ENCODE measurements at regions not wholly inside any gene's neighbourhood (a gene's known extent, or its start where the extent isn't known, plus 50 kb on each side); places are given as distances from the start of the nearest gene placed in this dataset.

DNA sequence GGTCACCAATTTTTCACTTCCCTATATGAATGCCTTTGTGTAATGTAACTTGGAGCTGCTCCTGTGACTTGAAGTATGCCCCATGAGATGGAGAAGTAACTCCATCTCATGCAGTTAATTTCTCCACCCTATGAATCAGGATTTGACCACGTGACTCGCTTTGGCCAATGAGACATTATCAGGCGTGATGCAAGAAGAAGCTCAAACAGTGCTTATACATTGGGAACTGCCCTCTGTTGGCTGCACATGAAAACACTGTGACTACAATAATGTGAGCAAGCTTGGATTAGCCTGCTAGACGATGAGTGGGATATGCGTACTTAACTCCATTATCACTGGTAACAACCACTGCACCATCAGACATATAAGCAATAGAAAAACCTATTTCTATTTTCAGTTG is 684.4 kb downstream of the PLA2G4A start:
- no peak overlapping the region for H3K4me3 ChIP-seq (ENCODE audit: low read depth, poor library complexity, severe bottlenecking)
- TF ChIP-seq POLR2A (IDR thresholded peaks at IDR 0.05), result no peak
- TF ChIP-seq, protein P1, sequence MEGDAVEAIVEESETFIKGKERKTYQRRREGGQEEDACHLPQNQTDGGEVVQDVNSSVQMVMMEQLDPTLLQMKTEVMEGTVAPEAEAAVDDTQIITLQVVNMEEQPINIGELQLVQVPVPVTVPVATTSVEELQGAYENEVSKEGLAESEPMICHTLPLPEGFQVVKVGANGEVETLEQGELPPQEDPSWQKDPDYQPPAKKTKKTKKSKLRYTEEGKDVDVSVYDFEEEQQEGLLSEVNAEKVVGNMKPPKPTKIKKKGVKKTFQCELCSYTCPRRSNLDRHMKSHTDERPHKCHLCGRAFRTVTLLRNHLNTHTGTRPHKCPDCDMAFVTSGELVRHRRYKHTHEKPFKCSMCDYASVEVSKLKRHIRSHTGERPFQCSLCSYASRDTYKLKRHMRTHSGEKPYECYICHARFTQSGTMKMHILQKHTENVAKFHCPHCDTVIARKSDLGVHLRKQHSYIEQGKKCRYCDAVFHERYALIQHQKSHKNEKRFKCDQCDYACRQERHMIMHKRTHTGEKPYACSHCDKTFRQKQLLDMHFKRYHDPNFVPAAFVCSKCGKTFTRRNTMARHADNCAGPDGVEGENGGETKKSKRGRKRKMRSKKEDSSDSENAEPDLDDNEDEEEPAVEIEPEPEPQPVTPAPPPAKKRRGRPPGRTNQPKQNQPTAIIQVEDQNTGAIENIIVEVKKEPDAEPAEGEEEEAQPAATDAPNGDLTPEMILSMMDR (IDR thresholded peaks at IDR 0.05), result no peak
- DNase-seq (ENCODE audit: low spot score in 2 of 2), result no peak
- WGBS, 2 donors, result 83 to 92% methylated on average over 5 of the region's 5 CpGs
- intact Hi-C loops (cut with DNase I; ENCODE audit: low total_unique reads), result no loop called here

DNA sequence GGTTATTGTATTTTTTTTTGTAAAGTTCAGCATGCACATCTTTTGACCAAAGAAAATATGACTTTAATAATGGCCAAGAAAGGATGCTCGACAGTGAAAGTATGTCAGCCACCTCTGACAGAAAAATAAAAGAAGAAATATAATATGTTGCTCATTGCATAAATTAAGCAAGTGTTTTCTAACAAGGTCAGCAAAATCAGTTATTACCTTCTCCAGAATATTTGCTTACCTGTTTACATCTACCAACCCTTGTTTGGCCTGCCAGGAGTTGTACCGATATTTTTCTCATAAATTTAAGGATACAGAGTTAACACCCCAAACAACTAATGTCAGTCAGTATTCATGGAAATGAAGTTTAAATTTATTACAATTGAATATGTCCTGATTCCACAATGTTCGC is 685.4 kb downstream of the PLA2G4A start:
- H3K4me3 ChIP-seq (ENCODE audit: low read depth, poor library complexity, severe bottlenecking), result no peak overlapping the region
- 91 to 95% methylated on average over 3 of the region's 3 CpGs for WGBS, 2 donors
- DNase-seq (ENCODE audit: low spot score in 2 of 2), result no peak
- intact Hi-C loops (cut with DNase I; ENCODE audit: low total_unique reads), result no loop called here
- TF ChIP-seq, protein P1 (IDR thresholded peaks at IDR 0.05), result no peak
- no peak for TF ChIP-seq POLR2A (IDR thresholded peaks at IDR 0.05)

DNA sequence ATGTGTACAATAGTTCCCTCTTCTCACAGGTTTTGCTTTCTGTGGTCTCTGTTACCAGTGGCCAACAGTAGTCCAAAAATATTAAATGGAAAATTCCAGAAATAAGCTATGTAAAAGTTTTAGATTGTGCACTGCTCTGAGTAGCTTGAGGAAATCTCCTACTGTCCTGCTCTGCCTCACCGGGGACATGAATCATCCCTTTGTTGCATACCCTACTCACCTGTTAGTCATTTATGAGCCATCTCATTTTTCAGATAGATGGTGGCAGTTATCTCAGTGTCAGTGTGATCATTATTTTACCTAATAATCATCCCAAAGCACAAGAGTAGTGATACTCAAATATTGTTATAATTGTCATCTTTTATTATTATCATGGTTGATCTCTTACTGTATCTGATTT is 688.1 kb downstream of the PLA2G4A start:
- intact Hi-C loops (cut with DNase I; ENCODE audit: low total_unique reads), result no loop called here
- WGBS, 2 donors, result 78 to 95% methylated on average over 1 of the region's 1 CpG
- no peak overlapping the region for H3K4me3 ChIP-seq (ENCODE audit: low read depth, poor library complexity, severe bottlenecking)
- no peak for DNase-seq (ENCODE audit: low spot score in 2 of 2)
- TF ChIP-seq, protein P1 (IDR thresholded peaks at IDR 0.05), result no peak
- TF ChIP-seq POLR2A (IDR thresholded peaks at IDR 0.05), result no peak

DNA sequence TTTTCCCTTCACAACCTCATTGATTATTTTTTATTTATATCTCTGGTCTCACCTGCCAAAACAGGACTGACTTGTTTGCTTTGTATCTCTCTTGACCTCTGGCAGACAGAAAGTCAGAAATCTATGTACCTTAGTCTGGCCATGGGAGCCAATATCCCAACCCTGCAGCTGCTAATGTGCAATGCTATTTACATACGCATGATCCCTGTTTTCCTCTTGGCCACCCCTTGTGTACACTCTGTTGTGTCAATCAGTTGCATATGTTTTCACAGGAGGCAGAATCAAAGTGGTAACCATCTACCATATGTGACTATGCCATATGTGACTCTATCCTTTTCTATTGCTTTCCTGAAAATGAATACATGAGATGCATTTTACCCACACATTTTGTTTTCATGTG is 688.8 kb downstream of the PLA2G4A start:
- TF ChIP-seq POLR2A (IDR thresholded peaks at IDR 0.05), result no peak
- TF ChIP-seq, protein P1 (IDR thresholded peaks at IDR 0.05), result no peak
- intact Hi-C loops (cut with DNase I; ENCODE audit: low total_unique reads), result no loop called here
- no peak overlapping the region for H3K4me3 ChIP-seq (ENCODE audit: low read depth, poor library complexity, severe bottlenecking)
- 65 to 81% methylated on average over 1 of the region's 1 CpG for WGBS, 2 donors
- no peak for DNase-seq (ENCODE audit: low spot score in 2 of 2)

DNA sequence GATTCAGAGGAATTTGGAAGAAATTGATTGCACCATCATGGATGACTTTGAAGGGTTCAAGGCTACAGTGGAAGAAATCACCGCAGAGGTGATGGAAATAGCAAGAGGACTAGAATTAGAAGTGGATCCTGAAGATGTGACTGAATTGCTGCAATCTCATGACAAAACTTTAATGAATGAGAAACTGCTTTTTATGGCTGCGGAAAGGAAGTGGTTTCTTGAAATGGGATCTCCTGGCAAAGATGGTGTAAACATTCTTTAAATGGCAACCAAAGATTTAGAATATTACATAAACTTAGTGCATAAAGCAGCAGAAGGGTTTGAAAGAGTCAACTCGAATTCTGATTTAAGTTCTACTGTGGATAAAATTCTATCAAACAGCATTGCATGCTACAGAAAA is 698.6 kb downstream of the PLA2G4A start:
- WGBS, 2 donors, result 82 to 85% methylated on average over 3 of the region's 3 CpGs
- TF ChIP-seq POLR2A (IDR thresholded peaks at IDR 0.05), result no peak
- TF ChIP-seq, protein P1 (IDR thresholded peaks at IDR 0.05), result no peak
- no peak for DNase-seq (ENCODE audit: low spot score in 2 of 2)

DNA sequence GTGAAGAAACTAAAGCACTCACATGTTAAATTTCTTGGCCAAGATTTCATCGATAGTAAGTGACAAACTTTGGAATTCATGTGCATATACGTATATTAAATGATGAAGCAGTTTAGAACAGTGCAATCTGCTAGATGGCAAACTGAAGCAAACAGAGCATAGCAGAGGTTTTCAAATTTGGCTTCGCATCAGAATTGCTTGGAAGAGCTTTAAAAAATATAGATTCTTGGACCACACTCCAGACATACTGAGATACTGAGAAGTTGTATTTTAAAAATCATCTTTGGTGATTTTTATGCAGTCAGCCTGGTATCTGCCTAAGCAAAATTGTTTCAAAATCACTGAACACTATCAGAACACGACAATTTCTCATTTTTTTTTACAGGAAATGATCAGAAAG is 709.2 kb downstream of the PLA2G4A start:
- H3K4me3 ChIP-seq (ENCODE audit: low read depth, poor library complexity, severe bottlenecking), result no peak overlapping the region
- 67 to 72% methylated on average over 4 of the region's 4 CpGs for WGBS, 2 donors
- intact Hi-C loops (cut with DNase I; ENCODE audit: low total_unique reads), result no loop called here
- no peak for DNase-seq (ENCODE audit: low spot score in 2 of 2)
- TF ChIP-seq POLR2A (IDR thresholded peaks at IDR 0.05), result no peak
- TF ChIP-seq, protein P1 (IDR thresholded peaks at IDR 0.05), result no peak

More for the DNA sequence above, 698.6 kb downstream of the PLA2G4A start:
- intact Hi-C loops (cut with DNase I; ENCODE audit: low total_unique reads), result no loop called here
- H3K4me3 ChIP-seq (ENCODE audit: low read depth, poor library complexity, severe bottlenecking), result no peak overlapping the region
